ENCODE measurements at regions not wholly inside any gene's neighbourhood (a gene's known extent, or its start where the extent isn't known, plus 50 kb on each side); places are given as distances from the start of the nearest gene placed in this dataset.

DNA sequence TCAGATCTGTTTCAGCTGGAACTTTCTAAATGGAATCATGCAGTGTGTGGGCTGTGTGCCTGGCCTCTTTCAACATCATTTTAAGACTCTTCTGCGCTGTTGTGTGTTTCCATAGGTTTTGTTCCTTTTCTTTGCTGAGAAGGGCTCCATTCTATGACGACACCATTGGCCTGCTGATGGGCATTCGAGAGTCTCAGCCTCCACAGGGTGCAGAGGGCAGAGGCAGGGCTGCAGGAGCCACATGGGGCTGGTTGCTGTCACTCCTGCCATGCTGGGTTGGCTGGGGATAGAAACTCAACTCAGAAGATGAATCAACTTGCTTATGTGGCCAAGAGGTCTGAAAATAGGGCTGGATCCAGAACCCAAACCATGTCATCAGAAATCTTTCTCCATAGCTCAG, 68.5 kb upstream of the SLCO4A1 start:
- no peak for TF ChIP-seq POLR2AphosphoS5 (IDR thresholded peaks at IDR 0.05)
- TF ChIP-seq, protein P1, sequence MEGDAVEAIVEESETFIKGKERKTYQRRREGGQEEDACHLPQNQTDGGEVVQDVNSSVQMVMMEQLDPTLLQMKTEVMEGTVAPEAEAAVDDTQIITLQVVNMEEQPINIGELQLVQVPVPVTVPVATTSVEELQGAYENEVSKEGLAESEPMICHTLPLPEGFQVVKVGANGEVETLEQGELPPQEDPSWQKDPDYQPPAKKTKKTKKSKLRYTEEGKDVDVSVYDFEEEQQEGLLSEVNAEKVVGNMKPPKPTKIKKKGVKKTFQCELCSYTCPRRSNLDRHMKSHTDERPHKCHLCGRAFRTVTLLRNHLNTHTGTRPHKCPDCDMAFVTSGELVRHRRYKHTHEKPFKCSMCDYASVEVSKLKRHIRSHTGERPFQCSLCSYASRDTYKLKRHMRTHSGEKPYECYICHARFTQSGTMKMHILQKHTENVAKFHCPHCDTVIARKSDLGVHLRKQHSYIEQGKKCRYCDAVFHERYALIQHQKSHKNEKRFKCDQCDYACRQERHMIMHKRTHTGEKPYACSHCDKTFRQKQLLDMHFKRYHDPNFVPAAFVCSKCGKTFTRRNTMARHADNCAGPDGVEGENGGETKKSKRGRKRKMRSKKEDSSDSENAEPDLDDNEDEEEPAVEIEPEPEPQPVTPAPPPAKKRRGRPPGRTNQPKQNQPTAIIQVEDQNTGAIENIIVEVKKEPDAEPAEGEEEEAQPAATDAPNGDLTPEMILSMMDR (IDR thresholded peaks at IDR 0.05) = no peak

Measured in stomach (tissue), 4 donors.